ENCODE measurements at regions not wholly inside any gene's neighbourhood (a gene's known extent, or its start where the extent isn't known, plus 50 kb on each side); places are given as distances from the start of the nearest gene placed in this dataset.

DNA sequence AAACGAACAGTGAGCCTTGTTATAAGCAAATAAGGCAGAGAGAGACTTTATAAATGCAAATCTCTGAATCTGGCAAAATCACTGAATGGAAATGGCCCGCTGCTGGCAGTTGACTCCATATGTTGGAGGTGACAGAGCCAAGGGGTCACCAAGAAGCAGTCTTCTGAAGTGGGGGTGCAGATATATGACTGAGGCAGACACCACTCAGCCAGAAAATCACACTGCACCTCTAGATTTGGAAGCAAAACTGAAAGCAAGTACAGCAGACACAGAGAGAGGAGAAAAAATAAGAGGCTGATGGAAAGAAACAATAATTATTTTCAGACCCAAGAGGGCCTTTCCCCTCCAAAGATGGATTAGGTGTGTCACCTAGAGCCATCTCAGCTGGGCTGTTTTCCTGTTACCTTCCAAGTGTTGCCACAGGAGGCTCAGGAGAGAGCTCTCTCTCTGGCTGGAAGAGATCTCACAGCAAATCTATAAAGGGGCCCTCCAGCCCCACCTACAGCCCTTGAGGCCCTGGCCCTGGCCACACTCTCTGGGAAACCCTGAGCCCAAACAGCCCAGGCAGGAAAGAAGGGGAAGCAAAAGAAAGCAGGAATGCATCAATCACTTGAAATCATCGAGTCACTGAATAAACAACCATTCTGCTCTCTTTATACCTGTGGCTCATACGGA is 585.1 kb upstream of the PSMD7 start:
- Histone ChIP-seq H3K9me1 (ENCODE audit: insufficient read depth, low read length) (no peaks in the 10 kb centered on the region), H2BK120ac (ENCODE audit: low read depth, low read length) (no peak overlapping the region), H3K9me3 (ENCODE audit: control insufficient read depth, insufficient read depth, low read length) (peaks cover 7% of the 10 kb centered on the region), H2AFZ (replicated peaks; ENCODE audit: low read length, poor library complexity) (no peak overlapping the region), H2BK15ac (ENCODE audit: low read depth, low read length) (no peak overlapping the region), H3K27me3 (ENCODE audit: control insufficient read depth, insufficient read depth, low read length) (no peaks in the 10 kb centered on the region), H3K23ac (ENCODE audit: low read depth, low read length) (no peak overlapping the region), H2AK9ac (replicated peaks; ENCODE audit: low read depth, low read length, poor library complexity) (no peak overlapping the region), H3K4me2 (ENCODE audit: low read depth, low read length) (no peak overlapping the region), H3K4me1 (ENCODE audit: control insufficient read depth, insufficient read depth, low read length) (no peaks in the 10 kb centered on the region), H4K5ac (ENCODE audit: low read depth, low read length) (no peak overlapping the region), H2AK5ac (ENCODE audit: low read depth, low read length) (no peak overlapping the region), H3K9ac (ENCODE audit: low read depth, low read length) (no peak overlapping the region), H3K56ac (ENCODE audit: extremely low read depth, insufficient read depth, low read length) (no peak overlapping the region), H3K36me3 (ENCODE audit: control insufficient read depth, insufficient read depth, low read length) (no peaks in the 10 kb centered on the region), H3K14ac (replicated peaks; ENCODE audit: low read depth, low read length) (no peak overlapping the region), H3K79me1 (ENCODE audit: low read depth in 1 of 2, low read length in 2 of 2) (no peaks in the 10 kb centered on the region), H3K4me3 (ENCODE audit: insufficient read depth, low read depth, low read length) (no peak overlapping the region), H2BK5ac (ENCODE audit: low read depth, low read length, poor library complexity, severe bottlenecking) (no peak overlapping the region), H3K27ac (ENCODE audit: insufficient read depth, low read length) (no peak overlapping the region), H4K91ac (ENCODE audit: insufficient read depth, low read depth, low read length) (no peak overlapping the region), H4K20me1 (ENCODE audit: insufficient read depth, low read length) (no peaks in the 10 kb centered on the region), H3K18ac (ENCODE audit: low read depth, low read length) (no peak overlapping the region), H2BK20ac (ENCODE audit: low read depth, low read length) (no peak overlapping the region), H4K8ac (ENCODE audit: low read depth in 2 of 2, low read length in 2 of 2) (no peak overlapping the region), H3K4ac (ENCODE audit: low read depth, low read length) (no peak overlapping the region)
- ChIA-PET CTCF (interaction anchor here (1.0 kb wide), 1 partner anchor 167 kb away, joined by 4 read pairs; no protein-coding TSS in a partner anchor), POLR2A (ENCODE audit: unreplicated experiment) (no interaction called here)
- dilution Hi-C loops (cut with HindIII; ENCODE audit: low sequenced_read_pairs, unreplicated experiment) = no loop called here
- DNase-seq (no peak), ATAC-seq (ENCODE audit: low read depth) (no peak)
- in situ Hi-C loops (cut with MboI; ENCODE audit: low sequenced_read_pairs) = no loop called here
- TF ChIP-seq NFE2L2 (IDR thresholded peaks at IDR 0.05; ENCODE audit: low read depth, low read length) (no peak), MAFK (IDR thresholded peaks at IDR 0.05; ENCODE audit: low read depth, low read length) (no peak), SMC3 (IDR thresholded peaks at IDR 0.05; ENCODE audit: low read depth, low read length) (no peak), MAZ (IDR thresholded peaks at IDR 0.05; ENCODE audit: borderline replicate concordance, low read depth, low read length) (no peak), POLR2A (IDR thresholded peaks at IDR 0.05; ENCODE audit: low read depth, low read length) (no peak), CHD1 (IDR thresholded peaks at IDR 0.05; ENCODE audit: low read depth, low read length) (no peak), FOS (IDR thresholded peaks at IDR 0.05; ENCODE audit: low read depth, low read length) (no peak), RFX5 (IDR thresholded peaks at IDR 0.05; ENCODE audit: low read depth, low read length) (no peak), MXI1 (IDR thresholded peaks at IDR 0.05; ENCODE audit: borderline replicate concordance, low read depth, low read length) (no peak), BHLHE40 (IDR thresholded peaks at IDR 0.05; ENCODE audit: low read depth, low read length) (no peak), RCOR1 (IDR thresholded peaks at IDR 0.05; ENCODE audit: insufficient replicate concordance, low read length) (no peak)
- TF ChIP-seq, protein P1, sequence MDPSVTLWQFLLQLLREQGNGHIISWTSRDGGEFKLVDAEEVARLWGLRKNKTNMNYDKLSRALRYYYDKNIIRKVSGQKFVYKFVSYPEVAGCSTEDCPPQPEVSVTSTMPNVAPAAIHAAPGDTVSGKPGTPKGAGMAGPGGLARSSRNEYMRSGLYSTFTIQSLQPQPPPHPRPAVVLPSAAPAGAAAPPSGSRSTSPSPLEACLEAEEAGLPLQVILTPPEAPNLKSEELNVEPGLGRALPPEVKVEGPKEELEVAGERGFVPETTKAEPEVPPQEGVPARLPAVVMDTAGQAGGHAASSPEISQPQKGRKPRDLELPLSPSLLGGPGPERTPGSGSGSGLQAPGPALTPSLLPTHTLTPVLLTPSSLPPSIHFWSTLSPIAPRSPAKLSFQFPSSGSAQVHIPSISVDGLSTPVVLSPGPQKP (IDR thresholded peaks at IDR 0.05; ENCODE audit: borderline replicate concordance, low read depth, low read length) = no peak
- no TSS peak for BruUV-seq (replicated peaks)
- intact Hi-C loops (cut with micrococcal nuclease) = no loop called here
- 0% methylated on average over 1 of the region's 4 CpGs; no CpG with 5 or more reads in 1 of the 2 experiments for WGBS, 2 experiments (ENCODE audit: extremely low coverage in 2 of 2, insufficient read length in 1 of 2)
